CD4-positive, alpha-beta T cell (primary cell): ENCODE measurements at regions not wholly inside any gene's neighbourhood (a gene's known extent, or its start where the extent isn't known, plus 50 kb on each side); places are given as distances from the start of the nearest gene placed in this dataset.

ENCODE experiments used
- ATAC-seq: fragments of 200-7000 bp; cut with Tn5 transposase; one replicate; pipeline ENCODE4 v1.10.0; 2022; ENCODE audit warnings: mild to moderate bottlenecking; ENCODE audit not compliant: poor library complexity
- CTCF ChIA-PET: fragments of 350-600 bp; sonication (Branson Sonifier 250); formaldehyde crosslinking; loops from one replicate; lab custom pipeline; 2021; ENCODE audit warnings: antibody characterized with exemption, inconsistent platforms; lab: Charles Lee
- POLR2A ChIA-PET: fragments of 350-600 bp; sonication (Branson Sonifier 250); formaldehyde crosslinking; loops from one replicate; lab custom pipeline; 2021; ENCODE audit warnings: antibody characterized with exemption, inconsistent platforms; lab: Charles Lee
- DNase-seq, 14 experiments: peaks; one replicate each; pipeline ENCODE4 v3.0.0-alpha.2; 2013 to 2020; ENCODE audit warnings: mixed read lengths in 2 of 14
- H3K27ac ChIP-seq, 2 donors: one replicate each; pipeline versions ENCODE4 v1.5.1 to v1.7.0; 2013; ENCODE audit warnings: low read length in 2 of 2, low read depth in 1 of 2, mild to moderate bottlenecking in 1 of 2
- H3K27me3 ChIP-seq, 2 experiments: 1 replicate in 1 of 2; 2 replicates in 1 of 2; pipeline versions ENCODE4 v1.6.1 to v1.7.0; 2013; ENCODE audit warnings: low read length in 2 of 2, control low read depth in 1 of 2, mild to moderate bottlenecking in 1 of 2, moderate library complexity in 1 of 2; ENCODE audit not compliant: insufficient read depth in 2 of 2, control insufficient read depth in 1 of 2
- H3K36me3 ChIP-seq: one replicate; pipeline ENCODE4 v1.6.1; 2013; ENCODE audit warnings: low read length, control low read depth; ENCODE audit not compliant: insufficient read depth
- H3K4me1 ChIP-seq: one replicate; pipeline ENCODE4 v1.6.1; 2013; ENCODE audit warnings: low read length, control low read depth; ENCODE audit not compliant: insufficient read depth
- H3K4me3 ChIP-seq: one replicate; pipeline ENCODE4 v1.5.1; 2013; ENCODE audit warnings: mild to moderate bottlenecking, low read length, moderate library complexity
- H3K9me3 ChIP-seq, 2 experiments: 1 replicate in 1 of 2; 2 replicates in 1 of 2; pipeline versions ENCODE4 v1.6.1 to v1.7.0; 2013; ENCODE audit warnings: low read length in 2 of 2, mild to moderate bottlenecking in 2 of 2, control low read depth in 1 of 2, moderate library complexity in 1 of 2; ENCODE audit not compliant: control insufficient read depth in 1 of 2, insufficient read depth in 1 of 2
- H3K27ac Mint-ChIP-seq: one replicate; pipeline ENCODE4 v1.8.0; 2020; ENCODE audit warnings: mixed read lengths
- H3K27me3 Mint-ChIP-seq: one replicate; pipeline ENCODE4 v1.8.0; 2021; ENCODE audit warnings: mixed read lengths
- H3K36me3 Mint-ChIP-seq: one replicate; pipeline ENCODE4 v1.8.0; 2021; ENCODE audit warnings: low read depth, mixed read lengths
- H3K4me1 Mint-ChIP-seq: one replicate; pipeline ENCODE4 v1.8.0; 2021; ENCODE audit warnings: low read depth, mixed read lengths
- H3K4me3 Mint-ChIP-seq: one replicate; pipeline ENCODE4 v1.8.0; 2020; ENCODE audit warnings: mild to moderate bottlenecking, mixed read lengths
- H3K9me3 Mint-ChIP-seq: one replicate; pipeline ENCODE4 v1.8.0; 2020; ENCODE audit warnings: mixed read lengths
- intact Hi-C, 2 experiments: fragments of 100-400 bp; cut with DNase I in 1 of 2; cut with micrococcal nuclease in 1 of 2; formaldehyde crosslinking; loops; one replicate each; pipeline versions ENCODE4 v1.15.1 to v1.9.0; 2023 to 2025; cut with DNase I, micrococcal nuclease
- TF ChIP-seq, protein P1 (sequence below): fragments of 200-600 bp; IDR thresholded peaks from one replicate; pipeline ENCODE4 v1.8.0; 2022; ENCODE audit warnings: antibody characterized with exemption, mild to moderate bottlenecking

DNA sequence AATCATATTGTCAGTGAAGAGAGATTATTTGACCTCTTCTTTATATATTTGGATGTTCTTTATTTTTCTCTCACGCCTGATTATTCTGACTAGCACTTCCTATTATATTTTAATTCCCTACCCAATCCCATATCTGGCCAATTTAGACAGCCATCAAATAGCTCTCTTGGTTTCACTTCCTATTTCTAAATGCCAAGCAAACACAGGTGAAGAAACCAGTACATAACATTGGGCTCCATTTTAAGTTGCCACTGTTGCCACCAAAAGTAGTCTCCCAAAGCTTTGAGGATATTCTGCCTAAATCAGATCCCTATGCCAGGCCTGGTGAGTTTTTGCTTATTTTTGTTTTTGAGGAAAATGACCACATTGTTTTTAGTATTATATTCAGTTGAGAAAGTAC, 547.0 kb downstream of the MBD2 start:
- no peak overlapping the region for H3K27ac ChIP-seq
- ChIA-PET CTCF (no interaction called here), POLR2A (no interaction called here)
- H3K9me3 ChIP-seq: no peaks in the 10 kb centered on the region
- H3K4me1 ChIP-seq: no peaks in the 10 kb centered on the region
- Mint-ChIP-seq H3K27me3 (no peaks in the 10 kb centered on the region), H3K36me3 (no peaks in the 10 kb centered on the region), H3K9me3 (peaks cover 8% of the 10 kb centered on the region), H3K4me1 (no peaks in the 10 kb centered on the region), H3K27ac (no peak overlapping the region), H3K4me3 (no peak overlapping the region)
- intact Hi-C loops: no loop called here
- no peak for ATAC-seq
- DNase-seq: no peak
- no peaks in the 10 kb centered on the region for H3K36me3 ChIP-seq
- TF ChIP-seq, protein P1, sequence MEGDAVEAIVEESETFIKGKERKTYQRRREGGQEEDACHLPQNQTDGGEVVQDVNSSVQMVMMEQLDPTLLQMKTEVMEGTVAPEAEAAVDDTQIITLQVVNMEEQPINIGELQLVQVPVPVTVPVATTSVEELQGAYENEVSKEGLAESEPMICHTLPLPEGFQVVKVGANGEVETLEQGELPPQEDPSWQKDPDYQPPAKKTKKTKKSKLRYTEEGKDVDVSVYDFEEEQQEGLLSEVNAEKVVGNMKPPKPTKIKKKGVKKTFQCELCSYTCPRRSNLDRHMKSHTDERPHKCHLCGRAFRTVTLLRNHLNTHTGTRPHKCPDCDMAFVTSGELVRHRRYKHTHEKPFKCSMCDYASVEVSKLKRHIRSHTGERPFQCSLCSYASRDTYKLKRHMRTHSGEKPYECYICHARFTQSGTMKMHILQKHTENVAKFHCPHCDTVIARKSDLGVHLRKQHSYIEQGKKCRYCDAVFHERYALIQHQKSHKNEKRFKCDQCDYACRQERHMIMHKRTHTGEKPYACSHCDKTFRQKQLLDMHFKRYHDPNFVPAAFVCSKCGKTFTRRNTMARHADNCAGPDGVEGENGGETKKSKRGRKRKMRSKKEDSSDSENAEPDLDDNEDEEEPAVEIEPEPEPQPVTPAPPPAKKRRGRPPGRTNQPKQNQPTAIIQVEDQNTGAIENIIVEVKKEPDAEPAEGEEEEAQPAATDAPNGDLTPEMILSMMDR: no peak
- H3K27me3 ChIP-seq: no peaks in the 10 kb centered on the region
- H3K4me3 ChIP-seq: no peak overlapping the region

DNA sequence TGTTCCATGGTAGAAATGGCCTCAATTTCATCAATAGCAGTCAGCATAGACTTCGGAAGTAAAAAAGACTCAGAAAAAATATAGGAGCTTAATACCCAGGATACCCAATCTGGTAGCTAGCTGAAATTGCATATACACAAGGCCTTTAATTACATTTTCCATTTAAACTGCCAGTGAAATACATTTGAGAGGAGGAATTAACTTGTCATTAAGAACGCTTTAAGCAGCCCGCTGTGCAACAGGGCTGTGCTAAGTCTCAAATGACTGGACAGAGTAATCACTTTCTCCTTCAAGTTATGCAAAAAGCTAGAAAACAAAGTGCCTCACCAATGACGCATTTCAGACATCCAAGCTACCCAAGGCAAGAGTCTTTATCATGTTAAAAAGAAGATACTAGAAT, 558.8 kb downstream of the MBD2 start:
- Mint-ChIP-seq H3K9me3 (peaks cover 14% of the 10 kb centered on the region), H3K27me3 (no peaks in the 10 kb centered on the region), H3K4me3 (no peak overlapping the region), H3K27ac (no peak overlapping the region), H3K4me1 (no peaks in the 10 kb centered on the region), H3K36me3 (no peaks in the 10 kb centered on the region)
- intact Hi-C loops: no loop called here
- POLR2A ChIA-PET: no interaction called here
- H3K36me3 ChIP-seq: no peaks in the 10 kb centered on the region
- no peak overlapping the region for H3K4me3 ChIP-seq
- CTCF ChIA-PET: no interaction called here
- no peaks in the 10 kb centered on the region for H3K4me1 ChIP-seq
- TF ChIP-seq, protein P1: no peak
- H3K27ac ChIP-seq: no peak overlapping the region
- H3K27me3 ChIP-seq: no peaks in the 10 kb centered on the region
- no peak for DNase-seq
- peaks cover 0 to 5% of the 10 kb centered on the region in 2 experiments for H3K9me3 ChIP-seq
- no peak for ATAC-seq

DNA sequence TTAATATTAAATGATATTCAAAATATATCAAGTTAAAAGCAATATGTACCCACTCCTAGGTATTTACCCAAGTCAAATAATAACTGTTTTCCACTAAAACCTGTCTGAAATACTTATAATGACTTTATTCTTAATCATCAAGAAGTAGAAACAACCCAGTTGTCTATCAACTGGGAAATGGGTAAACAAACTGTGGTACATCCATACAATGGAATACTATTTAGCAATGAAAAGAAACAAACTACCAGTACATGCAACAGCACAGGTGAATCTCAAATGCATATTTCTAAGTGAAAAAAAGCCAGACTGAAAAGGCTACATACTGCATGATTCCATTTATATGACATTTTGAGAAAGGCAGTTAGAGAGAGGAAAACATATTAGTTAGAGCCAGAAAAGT, 559.9 kb downstream of the MBD2 start:
- CTCF ChIA-PET: no interaction called here
- Mint-ChIP-seq H3K4me1 (no peaks in the 10 kb centered on the region), H3K27me3 (no peaks in the 10 kb centered on the region), H3K9me3 (peaks cover 12% of the 10 kb centered on the region), H3K27ac (no peak overlapping the region), H3K4me3 (no peak overlapping the region), H3K36me3 (no peaks in the 10 kb centered on the region)
- Histone ChIP-seq H3K4me3 (no peak overlapping the region), H3K9me3 (peaks cover 0 to 5% of the 10 kb centered on the region in 2 experiments), H3K36me3 (no peaks in the 10 kb centered on the region), H3K27ac (no peak overlapping the region), H3K4me1 (no peaks in the 10 kb centered on the region), H3K27me3 (no peaks in the 10 kb centered on the region)
- no peak for ATAC-seq
- no peak for DNase-seq
- POLR2A ChIA-PET: no interaction called here
- intact Hi-C loops: no loop called here
- TF ChIP-seq, protein P1: no peak
